ENCODE measurements at regions not wholly inside any gene's neighbourhood (a gene's known extent, or its start where the extent isn't known, plus 50 kb on each side); places are given as distances from the start of the nearest gene placed in this dataset.

- Histone ChIP-seq H3K27me3 (ENCODE audit: control insufficient read depth, insufficient read depth, low read length) (peaks cover 2% of the 10 kb centered on the region), H3K4me3 (ENCODE audit: low read length) (no peak overlapping the region), H3K27ac (ENCODE audit: low read length) (no peak overlapping the region), H3K36me3 (ENCODE audit: control insufficient read depth, insufficient read depth, low read length) (no peaks in the 10 kb centered on the region), H3K4me1 (ENCODE audit: control insufficient read depth, insufficient read depth, low read length) (no peaks in the 10 kb centered on the region), H3K9me3 (ENCODE audit: control insufficient read depth, insufficient read depth, low read length) (no peaks in the 10 kb centered on the region)
- Mint-ChIP-seq H3K9me3 (no peaks in the 10 kb centered on the region), H3K36me3 (no peaks in the 10 kb centered on the region), H3K4me3 (no peak overlapping the region), H3K27me3 (ENCODE audit: low read depth in 2 of 2) (peaks cover 3 to 15% of the 10 kb centered on the region in 2 donors), H3K27ac (no peak overlapping the region), H3K4me1 (no peaks in the 10 kb centered on the region)
- no peak for ATAC-seq
- intact Hi-C loops (cut with micrococcal nuclease): no loop called here
- DNase-seq: no peak
- WGBS (ENCODE audit: insufficient coverage): 22% methylated on average over 1 of the region's 1 CpG
- TF ChIP-seq CTCF (IDR thresholded peaks at IDR 0.05): no peak
These were observed 99.0 kb upstream of the HTR2A start for GRCh38 chr13:46995874-46996273.

- Histone ChIP-seq H3K4me1 (ENCODE audit: control insufficient read depth, insufficient read depth, low read length) (no peaks in the 10 kb centered on the region), H3K27me3 (ENCODE audit: control insufficient read depth, insufficient read depth, low read length) (peaks cover 2% of the 10 kb centered on the region), H3K27ac (ENCODE audit: low read length) (no peak overlapping the region), H3K4me3 (ENCODE audit: low read length) (no peak overlapping the region), H3K9me3 (ENCODE audit: control insufficient read depth, insufficient read depth, low read length) (no peaks in the 10 kb centered on the region), H3K36me3 (ENCODE audit: control insufficient read depth, insufficient read depth, low read length) (no peaks in the 10 kb centered on the region)
- ATAC-seq (no peak), DNase-seq (no peak)
- TF ChIP-seq CTCF (IDR thresholded peaks at IDR 0.05): no peak
- no peak overlapping the region for H3K4me3 Mint-ChIP-seq
- intact Hi-C loops (cut with micrococcal nuclease): no loop called here
- no peaks in the 10 kb centered on the region for H3K9me3 Mint-ChIP-seq
- 95% methylated on average over 7 of the region's 7 CpGs for WGBS (ENCODE audit: insufficient coverage)
- peaks cover 5 to 6% of the 10 kb centered on the region in 2 donors for H3K27me3 Mint-ChIP-seq (ENCODE audit: low read depth in 2 of 2)
- H3K36me3 Mint-ChIP-seq: no peaks in the 10 kb centered on the region
- no peaks in the 10 kb centered on the region for H3K4me1 Mint-ChIP-seq
- H3K27ac Mint-ChIP-seq: no peak overlapping the region
These were observed 97.6 kb upstream of the HTR2A start for GRCh38 chr13:46994492-46994891.

- Mint-ChIP-seq H3K36me3 (no peaks in the 10 kb centered on the region), H3K4me3 (no peak overlapping the region), H3K4me1 (no peaks in the 10 kb centered on the region), H3K27ac (no peak overlapping the region), H3K27me3 (ENCODE audit: low read depth in 2 of 2) (peaks cover 7 to 15% of the 10 kb centered on the region in 2 donors), H3K9me3 (no peaks in the 10 kb centered on the region)
- H3K4me1 ChIP-seq (ENCODE audit: control insufficient read depth, insufficient read depth, low read length): no peaks in the 10 kb centered on the region
- no peak for ATAC-seq
- H3K4me3 ChIP-seq (ENCODE audit: low read length): no peak overlapping the region
- no peaks in the 10 kb centered on the region for H3K9me3 ChIP-seq (ENCODE audit: control insufficient read depth, insufficient read depth, low read length)
- H3K27ac ChIP-seq (ENCODE audit: low read length): no peak overlapping the region
- no peak for TF ChIP-seq CTCF (IDR thresholded peaks at IDR 0.05)
- H3K27me3 ChIP-seq (ENCODE audit: control insufficient read depth, insufficient read depth, low read length): peaks cover 4% of the 10 kb centered on the region
- H3K36me3 ChIP-seq (ENCODE audit: control insufficient read depth, insufficient read depth, low read length): no peaks in the 10 kb centered on the region
- WGBS (ENCODE audit: insufficient coverage): 76% methylated on average over 3 of the region's 3 CpGs
- DNase-seq: no peak
- intact Hi-C loops (cut with micrococcal nuclease): no loop called here
These were observed 95.6 kb upstream of the HTR2A start for GRCh38 chr13:46992383-46992952.

- Histone ChIP-seq H3K4me3 (ENCODE audit: low read length) (no peak overlapping the region), H3K4me1 (ENCODE audit: control insufficient read depth, insufficient read depth, low read length) (peaks cover 8% of the 10 kb centered on the region), H3K9me3 (ENCODE audit: control insufficient read depth, insufficient read depth, low read length) (no peaks in the 10 kb centered on the region), H3K27ac (ENCODE audit: low read length) (no peak overlapping the region), H3K27me3 (ENCODE audit: control insufficient read depth, insufficient read depth, low read length) (peaks cover 3% of the 10 kb centered on the region), H3K36me3 (ENCODE audit: control insufficient read depth, insufficient read depth, low read length) (no peaks in the 10 kb centered on the region)
- peaks cover 2 to 14% of the 10 kb centered on the region in 2 donors for H3K27me3 Mint-ChIP-seq (ENCODE audit: low read depth in 2 of 2)
- no peaks in the 10 kb centered on the region for H3K36me3 Mint-ChIP-seq
- WGBS (ENCODE audit: insufficient coverage): 69% methylated on average over 1 of the region's 1 CpG
- DNase-seq: no peak
- TF ChIP-seq CTCF (IDR thresholded peaks at IDR 0.05): no peak
- no peak overlapping the region for H3K4me3 Mint-ChIP-seq
- H3K9me3 Mint-ChIP-seq: peaks cover 0 to 2% of the 10 kb centered on the region in 2 donors
- ATAC-seq: no peak
- H3K27ac Mint-ChIP-seq: no peak overlapping the region
- no peaks in the 10 kb centered on the region for H3K4me1 Mint-ChIP-seq
- intact Hi-C loops (cut with micrococcal nuclease): no loop called here
These were observed 87.0 kb upstream of the HTR2A start for GRCh38 chr13:46983881-46984280.
